ENCODE measurements at regions not wholly inside any gene's neighbourhood (a gene's known extent, or its start where the extent isn't known, plus 50 kb on each side); places are given as distances from the start of the nearest gene placed in this dataset.

GRCh38 chr2:191489177-191489576 is 188.8 kb upstream of the NABP1 start:
- TF ChIP-seq EZH2 (IDR thresholded peaks at IDR 0.05; ENCODE audit: insufficient read depth, low read length) (no peak), CTCF (IDR thresholded peaks at IDR 0.05; ENCODE audit: insufficient read depth, low read depth, low read length) (no peak)
